IMR-90 (cell line): ENCODE measurements at regions not wholly inside any gene's neighbourhood (a gene's known extent, or its start where the extent isn't known, plus 50 kb on each side); places are given as distances from the start of the nearest gene placed in this dataset.
"Not testable (repeated sequence)": the region's sequence is repeated elsewhere in the genome, so short reads cannot be mapped to it uniquely, and the experiment has no call there.

Experiments used
- ATAC-seq: fragments of 200-7000 bp; cut with Tn5 transposase; 2 replicates; pipeline ENCODE4 v1.9.1; 2020; ENCODE audit warnings: low read depth, mild to moderate bottlenecking, moderate library complexity
- BruUV-seq: library from RNA; stranded (reverse); fragments of 400-500 nt; replicated peaks from 2 replicates; lab custom pipeline; 2021; lab: Mats Ljungman, UMichigan
- CTCF ChIA-PET: fragments of 300-600 bp; formaldehyde crosslinking; extraction: SDS; loops from one replicate; lab custom pipeline; 2021; ENCODE audit warnings: antibody characterized with exemption; lab: Yijun Ruan, JAX
- POLR2A ChIA-PET: fragments of 300-600 bp; sonication (Branson Sonifier 250); formaldehyde crosslinking; loops from one replicate; lab custom pipeline; 2022; ENCODE audit warnings: antibody characterized with exemption; ENCODE audit not compliant: unreplicated experiment; lab: Charles Lee
- DNase-seq: peaks from one replicate; pipeline ENCODE4 v3.0.0; 2013
- H2AFZ ChIP-seq: replicated peaks from 2 replicates; pipeline ENCODE3; 2013; ENCODE audit warnings: low read length, mild to moderate bottlenecking; ENCODE audit not compliant: poor library complexity
- H2AK5ac ChIP-seq: 2 replicates; pipeline ENCODE4 v1.6.1; 2013; ENCODE audit warnings: low read depth, low read length, inconsistent platforms
- H2AK9ac ChIP-seq: replicated peaks from 2 replicates; pipeline ENCODE3; 2013; ENCODE audit warnings: mild to moderate bottlenecking, low read depth, low read length, moderate library complexity; ENCODE audit not compliant: poor library complexity
- H2BK120ac ChIP-seq: 2 replicates; pipeline ENCODE4 v1.6.1; 2013; ENCODE audit warnings: low read depth, low read length, inconsistent platforms
- H2BK15ac ChIP-seq: 3 replicates; pipeline ENCODE4 v1.6.1; 2013; ENCODE audit warnings: low read depth, low read length, inconsistent platforms
- H2BK20ac ChIP-seq: 2 replicates; pipeline ENCODE4 v1.6.1; 2013; ENCODE audit warnings: low read depth, mild to moderate bottlenecking, inconsistent platforms, low read length, moderate library complexity
- H2BK5ac ChIP-seq: 2 replicates; pipeline ENCODE4 v1.6.1; 2013; ENCODE audit warnings: mild to moderate bottlenecking, low read depth, low read length, inconsistent platforms; ENCODE audit not compliant: poor library complexity, severe bottlenecking
- H3K14ac ChIP-seq: replicated peaks from 2 replicates; pipeline ENCODE4 v1.6.1; 2013; ENCODE audit warnings: low read depth, low read length, inconsistent platforms
- H3K18ac ChIP-seq: 2 replicates; pipeline ENCODE4 v1.6.1; 2013; ENCODE audit warnings: low read depth, low read length, control low read depth
- H3K23ac ChIP-seq: 2 replicates; pipeline ENCODE4 v1.6.1; 2013; ENCODE audit warnings: low read depth, low read length, inconsistent platforms
- H3K27ac ChIP-seq: 2 replicates; pipeline ENCODE4 v1.5.1; 2013; ENCODE audit warnings: mild to moderate bottlenecking, control low read depth, low read length; ENCODE audit not compliant: insufficient read depth
- H3K27me3 ChIP-seq: 2 replicates; pipeline ENCODE4 v1.6.1; 2013; ENCODE audit warnings: low read length; ENCODE audit not compliant: control insufficient read depth, insufficient read depth
- H3K36me3 ChIP-seq: 2 replicates; pipeline ENCODE4 v1.6.1; 2013; ENCODE audit warnings: low read length, mixed read lengths; ENCODE audit not compliant: control insufficient read depth, insufficient read depth
- H3K4ac ChIP-seq: 2 replicates; pipeline ENCODE4 v1.6.1; 2013; ENCODE audit warnings: low read depth, low read length, inconsistent platforms
- H3K4me1 ChIP-seq: 2 replicates; pipeline ENCODE4 v1.6.1; 2013; ENCODE audit warnings: low read length, mixed read lengths; ENCODE audit not compliant: control insufficient read depth, insufficient read depth
- H3K4me2 ChIP-seq: 2 replicates; pipeline ENCODE4 v1.6.1; 2013; ENCODE audit warnings: low read depth, mild to moderate bottlenecking, control low read depth, low read length, moderate library complexity
- H3K4me3 ChIP-seq: 2 replicates; pipeline ENCODE4 v1.5.1; 2013; ENCODE audit warnings: low read depth, mild to moderate bottlenecking, control low read depth, low read length, moderate library complexity; ENCODE audit not compliant: insufficient read depth
- H3K56ac ChIP-seq: 2 replicates; pipeline ENCODE4 v1.6.1; 2013; ENCODE audit warnings: low read length, inconsistent platforms; ENCODE audit not compliant: insufficient read depth; ENCODE audit errors: extremely low read depth
- H3K79me1 ChIP-seq, 2 experiments: 2 replicates each; pipeline ENCODE4 v1.6.1; 2013; ENCODE audit warnings: low read length in 2 of 2, inconsistent platforms in 1 of 2, low read depth in 1 of 2
- H3K9ac ChIP-seq: 2 replicates; pipeline ENCODE4 v1.6.1; 2013; ENCODE audit warnings: low read depth, low read length, control low read depth
- H3K9me1 ChIP-seq: 2 replicates; pipeline ENCODE4 v1.6.1; 2013; ENCODE audit warnings: low read length, inconsistent platforms; ENCODE audit not compliant: insufficient read depth
- H3K9me3 ChIP-seq: 2 replicates; pipeline ENCODE4 v1.6.1; 2013; ENCODE audit warnings: low read length; ENCODE audit not compliant: control insufficient read depth, insufficient read depth
- H4K20me1 ChIP-seq: 2 replicates; pipeline ENCODE4 v1.6.1; 2013; ENCODE audit warnings: low read length, inconsistent platforms; ENCODE audit not compliant: insufficient read depth
- H4K5ac ChIP-seq: 2 replicates; pipeline ENCODE4 v1.6.1; 2013; ENCODE audit warnings: mild to moderate bottlenecking, low read depth, low read length, control low read depth
- H4K8ac ChIP-seq, 2 experiments: 2 replicates each; pipeline ENCODE4 v1.6.1; 2013; ENCODE audit warnings: low read depth in 2 of 2, low read length in 2 of 2, control low read depth in 1 of 2, inconsistent platforms in 1 of 2
- H4K91ac ChIP-seq: 2 replicates; pipeline ENCODE4 v1.6.1; 2013; ENCODE audit warnings: low read depth, low read length, inconsistent platforms; ENCODE audit not compliant: insufficient read depth
- WGBS, 2 experiments: methylation state at CpG; one replicate each; pipeline versions ENCODE4 v1.1.5 to v1.1.7; 2013; ENCODE audit warnings: missing lambda C conversion rate in 2 of 2; ENCODE audit not compliant: insufficient read length in 1 of 2; ENCODE audit errors: extremely low coverage in 2 of 2; 5-methylcytosine and 5-hydroxymethylcytosine counted together
- dilution Hi-C: fragments of 300-500 bp; cut with HindIII; formaldehyde crosslinking; loops from one replicate; pipeline ENCODE4 v1.14.3; 2018; ENCODE audit warnings: low sequenced_read_pairs; ENCODE audit not compliant: unreplicated experiment
- in situ Hi-C: fragments of 300-500 bp; cut with MboI; formaldehyde crosslinking; loops from 3 replicates; pipeline ENCODE4 v1.14.3; 2019; ENCODE audit warnings: low sequenced_read_pairs, inconsistent platforms, mixed read lengths
- intact Hi-C: fragments of 100-400 bp; cut with micrococcal nuclease; formaldehyde crosslinking; loops from 2 replicates; pipeline ENCODE4 v1.10.0; 2022

GRCh38 chr1:115534-115933 is 335.9 kb downstream of the OR4F29 start:
- POLR2A ChIA-PET, H3K36me3 ChIP-seq, H2AK5ac ChIP-seq, H3K9me1 ChIP-seq, dilution Hi-C loops, intact Hi-C loops, H3K9me3 ChIP-seq, H3K9ac ChIP-seq, BruUV-seq, H4K91ac ChIP-seq, DNase-seq, H2AFZ ChIP-seq, H4K5ac ChIP-seq, H3K14ac ChIP-seq, CTCF ChIA-PET, H4K8ac ChIP-seq, H3K23ac ChIP-seq, H2AK9ac ChIP-seq, H3K4me2 ChIP-seq, H4K20me1 ChIP-seq, H2BK15ac ChIP-seq, H2BK20ac ChIP-seq, H3K27me3 ChIP-seq, H3K27ac ChIP-seq, H3K18ac ChIP-seq, H2BK5ac ChIP-seq, H3K4me3 ChIP-seq, in situ Hi-C loops, H3K56ac ChIP-seq, H2BK120ac ChIP-seq, ATAC-seq, H3K4ac ChIP-seq, H3K79me1 ChIP-seq, H3K4me1 ChIP-seq: not testable (repeated sequence)
- WGBS, 2 experiments = no CpG with 5 or more reads among the region's 2 CpGs

GRCh38 chr1:104776-105175 is 346.7 kb downstream of the OR4F29 start:
- H3K79me1 ChIP-seq, H3K9me1 ChIP-seq, in situ Hi-C loops, H2AK5ac ChIP-seq, H2AFZ ChIP-seq, H3K9ac ChIP-seq, H3K4me1 ChIP-seq, H3K4me3 ChIP-seq, DNase-seq, H3K23ac ChIP-seq, H2BK20ac ChIP-seq, H4K91ac ChIP-seq, POLR2A ChIA-PET, BruUV-seq, H3K56ac ChIP-seq, H2BK120ac ChIP-seq, dilution Hi-C loops, H3K27me3 ChIP-seq, ATAC-seq, H3K9me3 ChIP-seq, intact Hi-C loops, H2BK15ac ChIP-seq, H2AK9ac ChIP-seq, H4K20me1 ChIP-seq, CTCF ChIA-PET, H3K36me3 ChIP-seq, H3K18ac ChIP-seq, H3K4me2 ChIP-seq, H2BK5ac ChIP-seq, H4K5ac ChIP-seq, H4K8ac ChIP-seq, H3K14ac ChIP-seq, H3K4ac ChIP-seq, H3K27ac ChIP-seq: not testable (repeated sequence)
- WGBS, 2 experiments = no CpG with 5 or more reads among the region's 3 CpGs
